KMS-11 (cell line): ENCODE measurements at regions not wholly inside any gene's neighbourhood (a gene's known extent, or its start where the extent isn't known, plus 50 kb on each side); places are given as distances from the start of the nearest gene placed in this dataset.

ENCODE experiments used
- H2AFZ ChIP-seq: fragments of 200-600 bp; sonication (generic); 2 replicates; pipeline ENCODE4 v1.6.1; 2016; ENCODE audit warnings: antibody characterized with exemption, mixed run types, low read depth
- H3K27ac ChIP-seq: fragments of 200-600 bp; sonication (generic); 2 replicates; pipeline ENCODE4 v1.6.1; 2016; ENCODE audit warnings: mild to moderate bottlenecking, mixed run types
- H3K27me3 ChIP-seq: fragments of 200-600 bp; sonication (generic); 2 replicates; pipeline ENCODE4 v1.6.1; 2017; ENCODE audit warnings: mild to moderate bottlenecking, low read depth, mixed run types, moderate library complexity; ENCODE audit not compliant: insufficient read depth
- H3K36me3 ChIP-seq: fragments of 200-600 bp; sonication (generic); 2 replicates; pipeline ENCODE4 v1.6.1; 2017; ENCODE audit warnings: mild to moderate bottlenecking, mixed run types; ENCODE audit not compliant: insufficient read depth
- H3K4me1 ChIP-seq: fragments of 200-600 bp; sonication (generic); 2 replicates; pipeline ENCODE4 v1.6.1; 2016; ENCODE audit warnings: mild to moderate bottlenecking, low read depth, mixed run types; ENCODE audit not compliant: poor library complexity, severe bottlenecking
- H3K4me2 ChIP-seq: fragments of 200-600 bp; sonication (generic); 2 replicates; pipeline ENCODE4 v1.7.0; 2016; ENCODE audit warnings: mild to moderate bottlenecking, mixed run types
- H3K4me3 ChIP-seq: fragments of 200-600 bp; sonication (generic); IDR thresholded peaks from 2 replicates; pipeline ENCODE4 v1.6.1; 2017; ENCODE audit warnings: low read depth, low read length, mixed read lengths; ENCODE audit not compliant: insufficient read depth
- H3K79me2 ChIP-seq: fragments of 200-600 bp; sonication (generic); 2 replicates; pipeline ENCODE4 v1.6.1; 2016; ENCODE audit warnings: low read depth, mixed run types; ENCODE audit not compliant: insufficient read depth
- H3K9ac ChIP-seq: fragments of 200-600 bp; sonication (generic); 2 replicates; pipeline ENCODE4 v1.6.1; 2016; ENCODE audit warnings: mild to moderate bottlenecking, mixed run types
- H4K20me1 ChIP-seq: fragments of 200-600 bp; sonication (generic); 2 replicates; pipeline ENCODE4 v1.6.1; 2016; ENCODE audit warnings: mild to moderate bottlenecking, mixed run types; ENCODE audit not compliant: insufficient read depth
- CTCF ChIP-seq: fragments of 200-600 bp; sonication (generic); conservative IDR thresholded peaks from 2 replicates; pipeline ENCODE4 v1.6.1; 2017; ENCODE audit warnings: low read depth, mild to moderate bottlenecking, antibody characterized with exemption, low read length, moderate library complexity, mixed read lengths

- no peak overlapping the region for H3K9ac ChIP-seq
- peaks cover 20% of the 10 kb centered on the region; the same call in 1 of the 2 replicates for H3K79me2 ChIP-seq
- H3K4me1 ChIP-seq = peaks cover 50% of the 10 kb centered on the region
- peak overlapping the region; percentile 80; the same call in 1 of the 2 replicates for H3K27ac ChIP-seq
- H4K20me1 ChIP-seq = no peaks in the 10 kb centered on the region
- H3K36me3 ChIP-seq = no peaks in the 10 kb centered on the region
- H3K4me2 ChIP-seq = peak overlapping the region; percentile 70; the same call in 1 of the 2 replicates
- TF ChIP-seq CTCF = no peak
- no peak overlapping the region for H3K4me3 ChIP-seq
- no peaks in the 10 kb centered on the region for H3K27me3 ChIP-seq
- no peak overlapping the region for H2AFZ ChIP-seq
These were observed 220.1 kb downstream of the MEF2C start for GRCh38 chr5:88662846-88663245.

GRCh38 chr5:88661806-88662207 is 221.2 kb downstream of the MEF2C start:
- Histone ChIP-seq H3K27me3 (no peaks in the 10 kb centered on the region), H3K9ac (peak overlapping the region; percentile 41), H3K4me1 (peaks cover 50% of the 10 kb centered on the region), H3K4me3 (no peak overlapping the region), H3K36me3 (no peaks in the 10 kb centered on the region), H2AFZ (peak overlapping the region; percentile 48), H3K4me2 (peak overlapping the region; percentile 70), H3K79me2 (peaks cover 20% of the 10 kb centered on the region; the same call in 1 of the 2 replicates), H4K20me1 (no peaks in the 10 kb centered on the region), H3K27ac (peak overlapping the region; percentile 80)
- no peak for TF ChIP-seq CTCF

GRCh38 chr5:88660947-88661805 is 221.8 kb downstream of the MEF2C start:
- Histone ChIP-seq H4K20me1 (no peaks in the 10 kb centered on the region), H3K27me3 (no peaks in the 10 kb centered on the region), H3K4me3 (no peak overlapping the region), H3K9ac (peak overlapping the region; percentile 70), H2AFZ (peak overlapping the region; percentile 61), H3K36me3 (no peaks in the 10 kb centered on the region), H3K79me2 (peaks cover 17% of the 10 kb centered on the region; the same call in 1 of the 2 replicates), H3K4me1 (peaks cover 50% of the 10 kb centered on the region), H3K27ac (peak overlapping the region; percentile 80), H3K4me2 (peak overlapping the region; percentile 70)
- no peak for TF ChIP-seq CTCF

GRCh38 chr5:88660264-88660946 is 222.6 kb downstream of the MEF2C start:
- TF ChIP-seq CTCF = no peak
- Histone ChIP-seq H3K4me2 (peak overlapping the region; percentile 87), H2AFZ (peak overlapping the region; percentile 61), H3K36me3 (no peaks in the 10 kb centered on the region), H3K27ac (peak overlapping the region; percentile 80), H3K4me1 (peaks cover 44% of the 10 kb centered on the region), H3K27me3 (no peaks in the 10 kb centered on the region), H3K4me3 (no peak overlapping the region), H4K20me1 (no peaks in the 10 kb centered on the region), H3K79me2 (peaks cover 9% of the 10 kb centered on the region; the same call in 1 of the 2 replicates), H3K9ac (peak overlapping the region; percentile 70)
